HFF-Myc (cell line): ENCODE measurements at regions not wholly inside any gene's neighbourhood (a gene's known extent, or its start where the extent isn't known, plus 50 kb on each side); places are given as distances from the start of the nearest gene placed in this dataset.

ENCODE experiments used
- DNase-seq: peaks from one replicate; pipeline ENCODE4 v3.0.0-alpha.2; 2011; ENCODE audit warnings: low read depth; ENCODE audit errors: extremely low read depth
- H3K4me3 ChIP-seq: replicated peaks from 2 replicates; pipeline ENCODE4 v1.5.1; 2011; ENCODE audit warnings: low read depth, mild to moderate bottlenecking, control low read depth, low read length
- CTCF ChIP-seq: IDR thresholded peaks from 2 replicates; pipeline ENCODE4 v1.5.1; 2012; ENCODE audit warnings: mild to moderate bottlenecking, low read depth, low read length, control low read depth; ENCODE audit errors: missing control alignments

- no peak overlapping the region for H3K4me3 ChIP-seq
- no peak for TF ChIP-seq CTCF
- DNase-seq = no peak
These were observed 83.7 kb upstream of the OBI1 start for GRCh38 chr13:78742659-78743058.

- DNase-seq = no peak
- no peak for TF ChIP-seq CTCF
- H3K4me3 ChIP-seq = no peak overlapping the region
These were observed 77.2 kb upstream of the OBI1 start for GRCh38 chr13:78736142-78736541.

DNA sequence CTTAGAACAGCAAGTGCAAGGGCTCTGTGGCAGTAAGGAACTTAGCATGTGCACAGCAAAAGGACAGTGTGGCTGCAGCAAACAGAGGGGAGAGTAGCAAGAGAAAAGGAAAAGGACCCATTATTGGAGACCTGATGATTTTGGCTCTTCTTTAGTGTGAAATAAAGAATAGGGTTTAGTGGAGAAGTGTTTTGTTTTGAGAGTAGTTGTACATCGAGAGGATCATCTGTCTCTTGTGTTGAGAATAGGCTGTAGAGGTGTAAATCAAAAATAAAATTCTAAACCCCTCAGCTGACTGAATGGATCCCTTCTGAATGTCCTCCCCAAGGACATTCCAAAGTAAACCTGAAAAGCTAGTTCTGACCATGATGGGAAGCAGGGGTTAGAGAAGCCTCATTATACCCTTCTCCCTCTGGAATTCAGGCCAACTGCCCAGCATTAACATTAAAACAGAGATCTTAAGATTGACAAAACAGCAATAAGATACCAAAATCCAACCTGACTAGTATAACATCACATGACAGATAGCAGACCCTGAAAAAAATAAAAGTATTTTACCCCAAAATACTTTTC lies 73.6 kb upstream of the OBI1 start:
- no peak for DNase-seq
- H3K4me3 ChIP-seq = no peak overlapping the region
- no peak for TF ChIP-seq CTCF

DNA sequence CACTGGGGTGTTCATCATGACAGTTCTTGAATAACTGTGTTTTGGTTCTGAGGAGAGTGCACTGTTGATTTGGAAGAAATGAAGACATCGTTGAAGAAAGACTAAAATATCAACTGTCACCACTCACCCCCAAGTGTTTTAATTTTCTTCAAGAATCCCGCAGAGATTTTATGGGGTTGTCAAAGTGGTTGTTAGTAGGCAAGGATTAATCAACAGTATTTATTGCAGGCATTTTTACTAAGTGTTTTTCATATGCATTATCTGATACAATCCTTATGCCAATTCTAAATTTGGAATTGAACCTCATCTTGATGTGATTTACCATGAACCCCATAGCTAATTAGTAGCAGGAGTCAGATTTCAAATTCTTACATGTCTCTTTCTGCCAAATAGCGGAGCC lies 63.7 kb upstream of the OBI1 start:
- no peak overlapping the region for H3K4me3 ChIP-seq
- DNase-seq = no peak
- TF ChIP-seq CTCF = no peak

DNA sequence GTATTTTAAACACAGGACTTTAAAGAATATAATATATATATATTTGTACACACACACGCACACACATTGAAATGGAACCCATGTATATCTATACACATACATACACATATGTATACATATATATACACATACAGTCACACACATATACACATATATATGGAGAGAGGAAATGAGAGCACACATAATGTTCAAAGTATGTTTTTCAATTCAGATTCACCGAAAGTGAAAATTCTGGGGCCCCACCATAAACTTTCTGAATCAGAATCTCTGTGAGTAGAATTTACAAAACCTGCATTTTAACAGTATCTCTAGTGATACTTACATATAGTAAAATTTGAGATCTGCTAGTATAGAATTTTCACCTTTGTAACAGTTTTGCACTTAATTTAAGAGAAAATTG lies 60.4 kb upstream of the OBI1 start:
- no peak for DNase-seq
- no peak for TF ChIP-seq CTCF
- H3K4me3 ChIP-seq = no peak overlapping the region

DNA sequence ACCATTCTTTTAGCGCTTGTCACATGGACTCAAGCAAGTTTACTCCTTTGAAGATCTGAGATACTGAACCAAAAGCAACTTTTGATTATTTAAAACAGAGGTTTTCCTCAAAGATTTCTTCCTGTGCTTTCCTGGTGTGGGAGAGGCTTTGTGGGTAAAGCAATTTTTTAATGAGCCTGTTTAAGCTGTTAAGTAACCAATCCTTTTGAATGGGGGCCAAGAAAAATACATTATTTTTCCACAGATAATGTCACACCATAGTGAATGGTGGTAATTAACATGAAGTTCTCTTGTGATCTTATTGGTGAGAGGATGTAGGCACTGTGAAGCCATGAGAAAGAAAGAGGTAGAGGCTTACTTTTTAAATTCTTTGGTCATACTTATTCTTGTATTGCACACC lies 55.8 kb upstream of the OBI1 start:
- no peak overlapping the region for H3K4me3 ChIP-seq
- TF ChIP-seq CTCF = no peak
- no peak for DNase-seq

DNA sequence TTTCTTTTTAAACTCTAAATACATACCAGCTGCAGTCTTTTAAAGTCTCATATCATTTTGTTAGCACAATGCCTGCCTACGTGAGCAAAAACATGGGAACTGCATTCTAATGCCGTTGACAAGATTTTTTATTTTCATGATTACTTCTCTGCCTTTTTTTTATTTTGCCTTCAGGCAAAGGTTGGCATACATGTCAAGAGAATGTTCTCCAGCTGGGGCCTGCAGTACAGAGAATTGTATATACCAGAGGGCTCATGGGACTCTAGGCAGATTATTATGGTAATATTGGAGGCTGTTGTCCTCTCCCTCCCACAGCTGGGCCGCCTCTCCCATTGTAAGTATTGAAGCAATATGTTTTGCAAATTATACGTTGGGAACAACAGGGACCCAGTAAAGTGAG lies 53.9 kb upstream of the OBI1 start:
- no peak for TF ChIP-seq CTCF
- no peak overlapping the region for H3K4me3 ChIP-seq
- DNase-seq = no peak
